ENCODE measurements at regions not wholly inside any gene's neighbourhood (a gene's known extent, or its start where the extent isn't known, plus 50 kb on each side); places are given as distances from the start of the nearest gene placed in this dataset.

DNA sequence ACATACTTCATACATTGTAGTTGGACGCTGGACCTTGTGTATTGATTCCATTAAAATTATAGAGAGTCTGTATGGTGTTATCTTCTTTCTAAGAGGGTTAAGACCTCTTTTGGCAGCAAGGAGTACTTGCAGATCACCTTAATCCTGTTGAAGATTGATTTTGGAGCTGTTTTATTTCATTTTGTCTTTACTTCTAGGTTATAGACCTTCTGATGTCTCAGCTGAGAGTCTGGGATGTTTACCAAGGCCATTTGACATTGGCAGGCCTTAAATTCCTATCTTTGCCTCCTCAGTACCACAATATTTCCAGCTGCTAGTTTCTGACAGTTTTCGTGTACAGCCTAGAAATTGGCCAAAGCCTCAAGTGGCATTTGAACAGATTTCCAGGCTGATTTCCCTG lies 338.0 kb downstream of the LMO4 start:
- H3K4me3 ChIP-seq (ENCODE audit: low read depth, low read length) = no peak overlapping the region
- H3K27me3 ChIP-seq (replicated peaks) = no peaks in the 10 kb centered on the region
- TF ChIP-seq CTCF (IDR thresholded peaks at IDR 0.05; ENCODE audit: low read depth, low read length, missing control alignments) = no peak
- no peaks in the 10 kb centered on the region for H3K36me3 ChIP-seq (replicated peaks)
- H3K27ac ChIP-seq = no peak overlapping the region
- DNase-seq = no peak
- in situ Hi-C loops (cut with HindIII; ENCODE audit: low pct_ligation_motif_present, low sequenced_read_pairs) = no loop called here

GRCh38 chr1:87669674-87670073 lies 341.0 kb downstream of the LMO4 start:
- no peak for DNase-seq
- TF ChIP-seq CTCF (IDR thresholded peaks at IDR 0.05; ENCODE audit: low read depth, low read length, missing control alignments) = no peak
- no peaks in the 10 kb centered on the region for H3K27me3 ChIP-seq (replicated peaks)

GRCh38 chr1:87673309-87673708 lies 344.6 kb downstream of the LMO4 start:
- no peaks in the 10 kb centered on the region for H3K27me3 ChIP-seq (replicated peaks)
- in situ Hi-C loops (cut with HindIII; ENCODE audit: low pct_ligation_motif_present, low sequenced_read_pairs) = no loop called here
- H3K36me3 ChIP-seq (replicated peaks) = no peaks in the 10 kb centered on the region
- no peak overlapping the region for H3K27ac ChIP-seq
- TF ChIP-seq CTCF (IDR thresholded peaks at IDR 0.05; ENCODE audit: low read depth, low read length, missing control alignments) = no peak
- no peak for DNase-seq
- H3K4me3 ChIP-seq (ENCODE audit: low read depth, low read length) = no peak overlapping the region

More at GRCh38 chr1:87669674-87670073, 341.0 kb downstream of the LMO4 start:
- Histone ChIP-seq H3K4me3 (ENCODE audit: low read depth, low read length) (no peak overlapping the region), H3K36me3 (replicated peaks) (no peaks in the 10 kb centered on the region), H3K27ac (no peak overlapping the region)
- in situ Hi-C loops (cut with HindIII; ENCODE audit: low pct_ligation_motif_present, low sequenced_read_pairs) = no loop called here

DNA sequence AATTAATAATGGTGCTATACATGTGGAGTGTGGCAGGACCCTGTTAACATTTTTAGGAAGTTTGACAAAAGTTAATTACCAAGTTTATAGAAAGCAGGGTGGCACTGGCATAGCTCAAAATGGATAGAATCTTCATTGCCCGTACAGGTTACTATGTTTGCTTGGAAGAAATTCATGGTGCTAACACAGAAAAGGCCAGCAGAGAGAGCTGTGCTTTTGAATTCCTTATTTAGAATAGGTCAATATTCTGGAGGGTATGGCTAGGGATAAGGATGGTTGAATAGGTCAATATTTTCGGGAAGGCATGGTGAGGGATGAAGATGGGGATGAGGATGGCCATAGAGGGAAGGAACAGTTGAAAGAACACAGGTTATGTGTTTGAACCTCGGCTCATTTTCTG lies 345.1 kb downstream of the LMO4 start:
- Histone ChIP-seq H3K27ac (no peak overlapping the region), H3K27me3 (replicated peaks) (no peaks in the 10 kb centered on the region), H3K4me3 (ENCODE audit: low read depth, low read length) (no peak overlapping the region), H3K36me3 (replicated peaks) (no peaks in the 10 kb centered on the region)
- no peak for DNase-seq
- in situ Hi-C loops (cut with HindIII; ENCODE audit: low pct_ligation_motif_present, low sequenced_read_pairs) = no loop called here
- TF ChIP-seq CTCF (IDR thresholded peaks at IDR 0.05; ENCODE audit: low read depth, low read length, missing control alignments) = no peak

- no peak overlapping the region for H3K27ac ChIP-seq
- H3K36me3 ChIP-seq (replicated peaks) = no peaks in the 10 kb centered on the region
- H3K4me3 ChIP-seq (ENCODE audit: low read depth, low read length) = no peak overlapping the region
- no peak for TF ChIP-seq CTCF (IDR thresholded peaks at IDR 0.05; ENCODE audit: low read depth, low read length, missing control alignments)
- in situ Hi-C loops (cut with HindIII; ENCODE audit: low pct_ligation_motif_present, low sequenced_read_pairs) = no loop called here
- H3K27me3 ChIP-seq (replicated peaks) = no peaks in the 10 kb centered on the region
- no peak for DNase-seq
These were observed 346.1 kb downstream of the LMO4 start for GRCh38 chr1:87674791-87675190.

GRCh38 chr1:87678266-87678665 lies 349.6 kb downstream of the LMO4 start:
- in situ Hi-C loops (cut with HindIII; ENCODE audit: low pct_ligation_motif_present, low sequenced_read_pairs) = no loop called here
- Histone ChIP-seq H3K27me3 (replicated peaks) (no peaks in the 10 kb centered on the region), H3K36me3 (replicated peaks) (no peaks in the 10 kb centered on the region), H3K4me3 (ENCODE audit: low read depth, low read length) (no peak overlapping the region), H3K27ac (no peak overlapping the region)
- no peak for TF ChIP-seq CTCF (IDR thresholded peaks at IDR 0.05; ENCODE audit: low read depth, low read length, missing control alignments)
- DNase-seq = no peak

Measured in brain microvascular endothelial cell (primary cell).